ENCODE measurements at regions not wholly inside any gene's neighbourhood (a gene's known extent, or its start where the extent isn't known, plus 50 kb on each side); places are given as distances from the start of the nearest gene placed in this dataset.

DNA sequence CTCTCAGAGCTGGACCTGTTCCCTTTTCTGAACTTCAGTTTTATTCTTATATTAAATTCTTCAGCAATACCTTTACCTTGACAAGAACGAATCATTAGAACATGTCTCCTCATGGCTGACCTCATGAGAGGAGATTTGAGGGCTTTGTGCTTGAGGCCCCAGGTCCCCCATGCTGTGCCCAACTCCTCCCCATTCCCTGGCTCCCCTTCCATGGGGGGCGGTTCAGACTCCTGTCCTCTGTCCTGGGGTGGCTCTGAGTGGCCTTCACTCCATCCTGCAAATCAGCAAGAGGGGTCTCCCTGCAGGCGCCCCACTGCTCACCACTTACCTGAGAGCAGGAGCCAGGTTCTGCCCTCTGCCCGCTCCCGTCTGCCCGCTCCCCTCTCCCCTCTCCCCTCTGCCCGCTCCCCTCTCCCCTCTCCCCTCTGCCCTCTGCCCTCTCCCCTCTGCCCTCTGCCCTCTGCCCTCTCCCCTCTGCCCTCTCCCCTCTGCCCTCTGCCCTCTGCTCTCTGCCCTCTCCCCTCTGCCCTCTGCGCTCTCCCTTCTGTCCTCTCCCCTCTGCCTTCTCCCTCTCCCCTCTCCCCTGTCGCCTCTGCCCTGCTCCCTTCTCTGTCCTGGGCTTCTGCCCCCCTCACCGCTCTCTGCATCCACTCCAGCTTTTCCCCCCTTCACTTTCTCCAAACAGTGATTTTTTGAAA is 98.7 kb upstream of the ALKAL2 start:
- peaks cover 4% of the 10 kb centered on the region for H3K27me3 Mint-ChIP-seq (ENCODE audit: unreplicated experiment)
- no peak overlapping the region for H3K27ac Mint-ChIP-seq (ENCODE audit: unreplicated experiment)
- H3K9me3 Mint-ChIP-seq (ENCODE audit: unreplicated experiment): no peaks in the 10 kb centered on the region
- H3K4me3 Mint-ChIP-seq (ENCODE audit: unreplicated experiment): no peak overlapping the region
- no peak for DNase-seq (ENCODE audit: low spot score)
- peaks cover 10% of the 10 kb centered on the region for H3K4me1 Mint-ChIP-seq (ENCODE audit: unreplicated experiment)
- TF ChIP-seq, protein P1, sequence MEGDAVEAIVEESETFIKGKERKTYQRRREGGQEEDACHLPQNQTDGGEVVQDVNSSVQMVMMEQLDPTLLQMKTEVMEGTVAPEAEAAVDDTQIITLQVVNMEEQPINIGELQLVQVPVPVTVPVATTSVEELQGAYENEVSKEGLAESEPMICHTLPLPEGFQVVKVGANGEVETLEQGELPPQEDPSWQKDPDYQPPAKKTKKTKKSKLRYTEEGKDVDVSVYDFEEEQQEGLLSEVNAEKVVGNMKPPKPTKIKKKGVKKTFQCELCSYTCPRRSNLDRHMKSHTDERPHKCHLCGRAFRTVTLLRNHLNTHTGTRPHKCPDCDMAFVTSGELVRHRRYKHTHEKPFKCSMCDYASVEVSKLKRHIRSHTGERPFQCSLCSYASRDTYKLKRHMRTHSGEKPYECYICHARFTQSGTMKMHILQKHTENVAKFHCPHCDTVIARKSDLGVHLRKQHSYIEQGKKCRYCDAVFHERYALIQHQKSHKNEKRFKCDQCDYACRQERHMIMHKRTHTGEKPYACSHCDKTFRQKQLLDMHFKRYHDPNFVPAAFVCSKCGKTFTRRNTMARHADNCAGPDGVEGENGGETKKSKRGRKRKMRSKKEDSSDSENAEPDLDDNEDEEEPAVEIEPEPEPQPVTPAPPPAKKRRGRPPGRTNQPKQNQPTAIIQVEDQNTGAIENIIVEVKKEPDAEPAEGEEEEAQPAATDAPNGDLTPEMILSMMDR (IDR thresholded peaks at IDR 0.05; ENCODE audit: unreplicated experiment): no peak
- peaks cover 2% of the 10 kb centered on the region for H3K36me3 Mint-ChIP-seq (ENCODE audit: low read depth, unreplicated experiment)

DNA sequence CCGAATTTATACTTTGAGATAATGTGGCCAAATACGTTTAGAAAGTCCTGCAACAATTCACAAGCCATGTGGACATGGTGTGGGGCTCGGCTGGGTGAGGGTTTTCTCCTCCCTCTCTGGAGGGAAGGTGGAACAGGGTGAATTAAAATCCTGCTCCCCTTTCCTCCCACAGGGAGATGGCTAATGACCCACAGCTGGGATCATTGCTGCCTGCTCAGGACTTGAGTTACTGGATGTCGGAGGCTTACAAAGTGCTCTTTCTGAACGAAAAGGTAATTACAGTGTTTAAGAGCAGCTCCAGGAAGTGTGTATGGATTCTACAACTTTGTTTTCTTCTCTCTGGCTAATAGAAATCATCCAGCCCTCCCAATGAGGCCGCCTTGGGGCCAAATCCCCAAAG is 97.9 kb upstream of the ALKAL2 start:
- TF ChIP-seq, protein P1 (IDR thresholded peaks at IDR 0.05; ENCODE audit: unreplicated experiment): no peak
- no peak for DNase-seq (ENCODE audit: low spot score)
- Mint-ChIP-seq H3K9me3 (ENCODE audit: unreplicated experiment) (no peaks in the 10 kb centered on the region), H3K27me3 (ENCODE audit: unreplicated experiment) (peaks cover 4% of the 10 kb centered on the region), H3K27ac (ENCODE audit: unreplicated experiment) (no peak overlapping the region), H3K4me1 (ENCODE audit: unreplicated experiment) (peaks cover 3% of the 10 kb centered on the region), H3K36me3 (ENCODE audit: low read depth, unreplicated experiment) (no peaks in the 10 kb centered on the region), H3K4me3 (ENCODE audit: unreplicated experiment) (no peak overlapping the region)

DNA sequence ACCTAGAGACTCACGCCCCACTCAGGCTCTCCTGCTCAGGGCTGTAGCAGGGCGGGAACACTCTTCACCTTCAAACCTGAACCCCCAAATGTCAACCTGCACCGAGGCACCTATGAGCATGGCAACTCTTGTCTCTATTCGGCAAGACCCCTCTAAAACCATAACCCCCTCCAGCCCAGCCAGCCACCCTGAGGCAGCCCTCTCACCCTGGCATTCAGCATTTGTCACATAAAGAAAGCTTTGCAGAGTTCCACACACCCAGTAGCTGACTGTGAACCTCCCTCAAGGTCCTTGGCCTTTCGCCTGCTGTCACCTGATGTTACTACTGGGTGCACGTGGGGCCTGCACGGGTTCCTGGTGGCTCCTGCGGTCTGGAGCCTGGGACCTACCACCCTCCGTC is 97.2 kb upstream of the ALKAL2 start:
- no peaks in the 10 kb centered on the region for H3K9me3 Mint-ChIP-seq (ENCODE audit: unreplicated experiment)
- no peak overlapping the region for H3K4me3 Mint-ChIP-seq (ENCODE audit: unreplicated experiment)
- no peak overlapping the region for H3K27ac Mint-ChIP-seq (ENCODE audit: unreplicated experiment)
- DNase-seq (ENCODE audit: low spot score): no peak
- TF ChIP-seq, protein P1 (IDR thresholded peaks at IDR 0.05; ENCODE audit: unreplicated experiment): no peak
- no peaks in the 10 kb centered on the region for H3K27me3 Mint-ChIP-seq (ENCODE audit: unreplicated experiment)
- H3K36me3 Mint-ChIP-seq (ENCODE audit: low read depth, unreplicated experiment): no peaks in the 10 kb centered on the region
- no peaks in the 10 kb centered on the region for H3K4me1 Mint-ChIP-seq (ENCODE audit: unreplicated experiment)

DNA sequence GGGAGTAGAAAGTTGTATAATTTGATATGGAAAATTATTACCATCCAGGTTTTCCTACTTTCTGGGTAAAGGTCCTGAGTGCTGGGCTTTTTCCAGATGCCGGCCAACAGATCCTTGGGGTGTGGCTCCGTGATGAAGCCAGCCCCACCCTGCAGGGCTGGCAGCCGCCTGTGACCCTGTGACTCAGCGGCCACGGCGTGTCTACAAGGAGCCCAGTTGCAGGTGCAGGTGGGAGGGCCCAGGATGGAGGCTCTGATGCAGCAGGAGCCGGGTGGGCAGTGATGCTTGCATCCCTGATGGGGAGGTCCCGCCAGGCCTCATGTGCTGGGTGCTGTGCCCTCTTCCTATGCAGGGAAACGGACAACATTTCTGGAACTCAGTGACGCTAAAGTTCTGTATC is 96.0 kb upstream of the ALKAL2 start:
- Mint-ChIP-seq H3K36me3 (ENCODE audit: low read depth, unreplicated experiment) (no peaks in the 10 kb centered on the region), H3K27me3 (ENCODE audit: unreplicated experiment) (no peaks in the 10 kb centered on the region), H3K9me3 (ENCODE audit: unreplicated experiment) (no peaks in the 10 kb centered on the region), H3K4me1 (ENCODE audit: unreplicated experiment) (no peaks in the 10 kb centered on the region), H3K4me3 (ENCODE audit: unreplicated experiment) (no peak overlapping the region), H3K27ac (ENCODE audit: unreplicated experiment) (no peak overlapping the region)
- no peak for DNase-seq (ENCODE audit: low spot score)
- TF ChIP-seq, protein P1 (IDR thresholded peaks at IDR 0.05; ENCODE audit: unreplicated experiment): no peak

DNA sequence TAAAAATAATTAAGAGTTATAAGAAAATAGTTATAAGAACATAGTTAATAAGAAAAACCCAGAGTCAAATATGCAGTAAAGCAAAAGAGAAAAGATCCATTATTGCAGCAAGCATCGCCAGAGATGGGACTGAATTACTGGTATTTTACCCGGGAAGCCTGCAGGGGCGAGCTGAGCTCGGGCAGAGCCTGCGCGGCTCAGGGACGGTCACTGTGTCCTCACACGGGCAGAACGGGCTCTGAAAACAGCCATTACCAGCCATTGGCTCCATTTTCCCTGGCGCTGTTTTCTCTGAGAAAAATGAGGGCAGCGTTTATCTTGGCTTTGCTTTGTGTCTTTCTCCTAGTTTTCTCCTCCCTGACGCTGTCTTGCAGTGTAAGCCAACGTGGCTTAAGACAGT is 95.3 kb upstream of the ALKAL2 start:
- no peak overlapping the region for H3K27ac Mint-ChIP-seq (ENCODE audit: unreplicated experiment)
- H3K4me3 Mint-ChIP-seq (ENCODE audit: unreplicated experiment): no peak overlapping the region
- TF ChIP-seq, protein P1 (IDR thresholded peaks at IDR 0.05; ENCODE audit: unreplicated experiment): no peak
- DNase-seq (ENCODE audit: low spot score): peak; percentile 24
- H3K4me1 Mint-ChIP-seq (ENCODE audit: unreplicated experiment): no peaks in the 10 kb centered on the region
- H3K27me3 Mint-ChIP-seq (ENCODE audit: unreplicated experiment): no peaks in the 10 kb centered on the region
- no peaks in the 10 kb centered on the region for H3K36me3 Mint-ChIP-seq (ENCODE audit: low read depth, unreplicated experiment)
- no peaks in the 10 kb centered on the region for H3K9me3 Mint-ChIP-seq (ENCODE audit: unreplicated experiment)

All from endothelial cell (in vitro differentiated cells).